NCI-H146 (cell line): ENCODE measurements at regions not wholly inside any gene's neighbourhood (a gene's known extent, or its start where the extent isn't known, plus 50 kb on each side); places are given as distances from the start of the nearest gene placed in this dataset.
"Not testable (repeated sequence)": the region's sequence is repeated elsewhere in the genome, so short reads cannot be mapped to it uniquely, and the experiment has no call there.

Experiments
- DNase-seq: peaks from one replicate; lab custom pipeline; 2025; lab: John Stamatoyannopoulos, UW

DNA sequence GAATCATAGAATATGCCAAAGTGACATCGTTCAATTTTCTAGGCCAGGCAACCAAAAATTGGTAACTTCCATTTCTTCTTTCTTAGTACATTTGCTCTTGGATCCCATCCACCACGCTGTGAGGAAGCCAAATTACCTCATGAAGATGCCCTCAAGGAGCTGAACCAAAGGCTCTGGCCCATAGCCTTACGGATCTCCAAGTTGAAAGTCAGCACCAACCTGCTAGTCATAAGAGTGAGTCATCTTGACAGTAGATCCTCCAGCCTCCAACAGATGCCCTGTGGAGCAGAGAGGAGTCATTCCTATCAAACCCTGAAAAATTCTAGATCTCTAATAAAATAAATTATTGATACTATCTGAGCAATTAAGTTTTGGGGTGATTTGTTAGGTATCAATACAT, 322.5 kb upstream of the COL8A1 start:
- no peak for DNase-seq

DNA sequence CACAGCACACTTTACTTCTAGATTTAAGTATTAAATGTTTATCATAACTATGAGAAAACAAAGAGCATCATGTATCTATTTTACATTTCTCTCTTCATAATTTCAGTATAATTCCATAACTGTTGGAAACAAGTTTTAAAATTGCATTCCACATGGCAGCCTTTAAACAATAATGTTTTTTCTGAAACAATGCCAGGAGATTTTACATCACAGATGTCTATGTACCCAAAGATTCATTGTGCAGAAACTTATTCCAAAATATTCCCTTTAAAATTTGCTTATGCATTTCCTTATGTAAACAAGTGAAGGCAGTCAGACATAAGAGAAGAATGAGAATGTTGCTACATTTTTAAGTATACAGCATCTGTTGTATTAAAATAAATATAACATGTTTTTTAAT, 324.9 kb upstream of the COL8A1 start:
- DNase-seq, result no peak

DNA sequence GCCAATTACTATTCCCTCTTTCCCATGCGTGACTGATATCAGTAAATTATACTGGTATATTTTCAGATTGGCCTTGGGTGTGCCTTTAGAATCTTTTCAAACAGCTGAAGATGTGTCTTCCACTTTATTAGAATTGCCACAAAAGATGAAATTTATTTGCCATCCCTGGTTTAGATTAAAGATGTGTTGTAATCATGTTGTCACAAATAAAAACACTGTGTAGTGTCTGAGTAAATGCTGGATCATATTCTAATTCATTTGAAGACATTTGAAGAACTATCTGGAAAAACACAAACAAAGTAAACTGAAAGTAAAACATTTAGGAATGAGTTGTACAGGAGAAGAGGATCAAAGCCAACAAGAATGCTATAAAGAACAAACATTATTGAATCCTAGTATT, 339.7 kb upstream of the COL8A1 start:
- DNase-seq, result no peak

DNA sequence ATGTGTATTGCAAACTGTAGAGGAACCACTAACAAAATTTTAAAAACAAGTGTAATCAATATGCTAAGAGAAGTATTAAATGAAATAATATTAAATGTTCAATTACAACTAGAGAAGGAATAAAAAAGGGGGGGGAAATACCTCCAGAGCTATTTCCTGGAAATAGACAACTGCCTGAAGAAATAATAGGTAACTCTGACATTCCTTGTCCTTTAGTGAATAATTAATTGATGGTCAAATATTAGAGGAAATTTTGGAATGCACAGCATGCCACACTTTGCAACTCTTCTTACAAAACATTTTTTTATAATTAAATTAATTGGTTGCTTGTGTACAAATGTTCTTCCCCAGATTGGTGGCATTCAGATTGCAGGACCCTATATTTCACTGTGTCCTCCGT, 342.6 kb upstream of the COL8A1 start:
- no peak for DNase-seq

DNA sequence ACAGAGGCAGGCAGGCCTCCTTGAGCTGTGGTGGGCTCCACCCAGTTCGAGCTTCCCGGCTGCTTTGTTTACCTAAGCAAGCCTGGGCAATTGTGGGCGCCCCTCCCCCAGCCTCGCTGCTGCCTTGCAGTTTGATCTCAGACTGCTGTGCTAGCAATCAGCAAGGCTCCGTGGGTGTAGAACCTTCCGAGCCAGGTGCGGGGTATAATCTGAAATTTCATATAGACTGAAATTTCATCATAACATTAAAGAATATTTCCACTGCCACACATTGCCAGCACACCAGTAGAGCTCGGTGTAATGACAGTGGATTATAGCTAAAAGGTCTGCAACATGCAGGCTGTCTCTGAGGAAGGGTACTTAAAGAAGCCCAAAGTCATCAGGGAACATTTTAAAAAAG, 344.3 kb upstream of the COL8A1 start:
- DNase-seq, result not testable (repeated sequence)

DNA sequence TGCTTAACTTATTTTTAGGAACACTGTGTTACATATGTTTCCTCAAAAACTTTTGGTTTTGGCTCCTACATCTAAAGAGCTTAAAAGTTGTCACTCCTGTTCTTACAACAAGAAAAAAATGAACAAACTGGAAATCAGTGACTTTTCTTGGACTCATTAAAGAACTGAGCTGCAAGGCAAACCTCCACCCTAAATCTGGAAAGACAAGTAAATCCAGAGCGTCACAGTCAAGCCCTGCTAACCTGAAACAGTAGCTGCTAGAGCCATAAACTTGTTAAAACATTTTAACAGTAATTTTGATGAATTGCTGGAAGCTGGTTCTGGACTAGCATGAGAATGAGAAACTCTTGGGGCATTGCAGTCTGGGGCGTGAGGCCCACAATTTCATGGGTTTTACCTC, 350.5 kb upstream of the COL8A1 start:
- DNase-seq, result no peak

DNA sequence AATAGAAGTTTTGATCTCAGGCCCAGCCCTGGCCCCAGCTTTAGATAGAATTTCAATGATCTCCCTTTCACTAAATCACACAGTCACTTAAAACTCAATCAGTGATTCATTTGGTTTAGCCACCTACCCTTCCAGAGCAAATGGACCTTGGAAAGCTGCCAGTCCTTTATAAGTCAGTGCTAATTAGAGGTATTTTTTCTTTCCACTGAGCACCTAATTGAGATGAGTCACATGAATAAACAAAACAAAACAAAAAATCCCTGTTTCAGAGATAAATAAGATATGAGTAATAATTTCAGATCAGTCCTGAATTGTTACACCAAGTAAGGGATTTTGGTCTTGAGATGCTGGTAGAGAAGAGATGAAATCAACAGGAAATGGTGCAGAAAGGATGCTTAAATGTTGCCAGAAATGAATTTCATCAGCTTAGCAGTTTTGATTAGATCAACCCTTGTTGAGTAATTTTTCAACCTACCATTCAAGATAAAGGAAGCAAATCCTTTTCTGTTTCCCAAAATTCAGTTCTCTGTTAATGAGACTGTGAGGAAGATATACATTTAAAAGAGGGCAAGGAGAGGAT, 352.0 kb upstream of the COL8A1 start:
- DNase-seq, result no peak

DNA sequence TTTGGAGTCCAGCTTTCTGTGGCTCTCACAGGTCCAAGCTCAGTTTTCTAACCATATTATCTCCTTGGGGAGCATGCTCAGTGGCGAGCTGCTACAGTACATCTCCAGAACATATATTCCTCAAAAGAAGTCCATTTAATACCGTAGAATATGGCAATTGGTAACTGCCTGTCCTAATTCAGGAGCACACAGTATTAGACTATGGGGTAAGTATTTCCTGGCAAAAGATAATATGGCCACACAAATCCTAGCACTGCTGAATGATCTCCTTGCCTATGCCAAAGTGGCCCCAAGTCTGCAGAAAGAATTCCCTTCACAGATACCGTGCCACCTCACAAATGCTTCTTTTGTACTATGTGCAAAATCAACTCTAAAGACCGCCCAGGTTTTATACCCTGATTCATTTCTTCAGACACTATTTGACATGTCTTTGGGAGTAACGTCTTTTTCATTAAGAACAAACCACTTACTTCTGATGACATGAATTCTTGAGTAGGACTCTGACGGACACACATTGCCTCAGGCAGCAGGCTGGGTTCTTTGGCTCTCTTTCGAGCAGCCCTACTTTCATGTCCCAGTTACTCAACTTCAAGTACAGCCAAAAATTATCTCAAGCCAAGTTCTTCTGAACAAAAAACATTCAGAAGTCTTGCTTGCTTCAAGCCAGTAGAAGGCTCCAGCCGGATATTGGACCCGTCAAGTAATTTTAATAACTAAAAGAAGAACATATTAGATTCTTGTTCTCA, 368.3 kb upstream of the DCBLD2 start:
- DNase-seq, result no peak

DNA sequence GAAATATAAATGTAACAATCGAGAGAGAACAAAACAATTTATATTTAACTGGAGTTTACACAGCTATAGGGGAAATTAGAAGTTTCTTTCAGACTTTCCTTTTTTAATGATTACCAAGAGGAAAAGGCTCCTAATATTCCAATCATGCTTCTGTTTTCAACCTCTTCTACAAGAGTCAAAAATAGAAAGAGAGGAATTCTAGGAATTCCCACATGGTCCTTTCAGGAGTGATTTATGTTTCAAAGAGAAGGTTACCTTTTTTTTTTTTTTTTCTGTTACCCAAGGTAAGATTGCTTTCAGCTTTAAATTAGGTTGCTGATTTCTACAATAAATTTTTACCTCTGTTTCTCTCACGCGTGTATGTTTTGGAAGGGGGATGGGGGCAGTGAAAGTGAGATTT, 355.3 kb upstream of the DCBLD2 start:
- DNase-seq, result no peak

DNA sequence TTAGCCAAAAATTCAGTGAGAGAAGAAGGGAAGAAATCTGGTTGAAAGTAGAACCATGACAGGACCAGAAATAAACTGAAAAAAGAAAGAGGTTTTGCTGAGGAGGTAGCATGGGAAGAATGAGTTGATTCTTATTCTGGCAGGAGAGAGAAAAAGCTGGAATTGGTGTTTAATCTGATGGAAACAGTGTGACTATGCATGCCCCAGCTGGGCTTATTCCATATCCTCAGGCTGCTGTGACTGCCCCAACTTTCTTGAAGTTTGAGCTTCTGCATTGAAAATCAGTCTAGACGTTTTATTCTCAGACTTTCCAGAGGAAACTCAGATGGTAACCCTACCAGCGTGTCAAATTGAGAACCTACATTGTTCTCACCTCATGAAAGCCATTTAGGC, 352.5 kb upstream of the DCBLD2 start:
- DNase-seq, result no peak

DNA sequence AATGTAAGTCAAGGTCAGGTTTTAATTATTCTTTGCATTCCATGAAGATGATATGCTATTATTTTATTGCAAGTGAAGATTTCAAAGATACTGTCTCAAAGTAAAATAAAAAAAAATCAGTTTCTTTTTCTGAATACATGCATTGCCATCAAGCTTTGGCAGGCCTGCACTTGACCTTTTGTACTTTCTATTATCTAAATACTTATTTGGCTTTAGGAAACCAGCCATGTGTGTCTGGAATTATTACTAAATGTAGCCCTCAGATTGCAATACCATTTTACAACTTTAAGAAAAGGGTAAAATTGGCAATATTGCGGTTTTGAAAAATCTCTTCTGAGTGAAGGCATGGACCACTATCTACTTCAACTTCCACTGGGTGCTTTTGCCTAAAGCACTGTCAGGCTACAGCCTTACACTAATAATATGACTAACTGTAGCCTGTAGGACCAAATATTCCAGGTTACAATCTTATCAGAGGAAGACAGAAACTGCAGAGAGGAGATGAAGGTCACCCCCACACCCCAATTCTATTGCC, 349.4 kb upstream of the DCBLD2 start:
- DNase-seq, result no peak

DNA sequence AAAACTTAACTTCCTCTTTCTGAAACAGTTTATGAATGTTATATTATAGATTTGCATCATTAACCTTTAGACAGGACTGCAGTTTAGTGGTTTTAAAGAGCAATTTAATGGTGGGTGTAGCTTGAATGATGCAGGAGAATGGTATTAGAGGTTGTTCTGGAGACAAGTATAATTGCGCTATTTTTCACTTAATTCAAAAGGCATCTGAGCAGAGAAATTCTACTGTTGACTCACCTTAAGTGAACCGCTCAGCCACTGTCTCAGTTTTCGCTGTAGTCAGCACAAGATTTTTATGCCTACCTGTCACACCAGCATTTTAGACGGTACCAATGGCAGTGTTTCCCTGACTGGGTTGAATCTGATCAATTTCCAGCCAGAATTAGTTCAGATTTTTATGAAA, 348.8 kb upstream of the DCBLD2 start:
- DNase-seq, result no peak

DNA sequence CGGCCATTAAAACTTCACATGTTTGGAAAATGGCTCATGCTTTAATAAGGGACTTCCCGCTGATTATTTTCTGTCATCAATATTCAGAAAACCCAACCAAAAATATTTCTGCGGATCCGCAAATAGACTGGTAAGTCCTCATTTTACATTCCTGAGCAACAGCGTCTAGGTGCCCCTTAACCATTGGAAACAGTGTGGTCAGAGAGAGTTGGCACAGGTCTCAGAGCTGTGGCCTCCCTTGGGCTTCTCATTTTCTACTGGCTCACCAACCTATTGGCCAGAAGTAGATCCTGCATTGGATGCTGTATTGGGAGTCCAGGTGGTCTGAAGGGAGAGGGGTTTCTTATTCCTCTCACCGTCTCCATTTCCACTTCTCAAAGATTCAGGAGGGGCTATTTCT, 348.1 kb upstream of the DCBLD2 start:
- DNase-seq, result no peak

DNA sequence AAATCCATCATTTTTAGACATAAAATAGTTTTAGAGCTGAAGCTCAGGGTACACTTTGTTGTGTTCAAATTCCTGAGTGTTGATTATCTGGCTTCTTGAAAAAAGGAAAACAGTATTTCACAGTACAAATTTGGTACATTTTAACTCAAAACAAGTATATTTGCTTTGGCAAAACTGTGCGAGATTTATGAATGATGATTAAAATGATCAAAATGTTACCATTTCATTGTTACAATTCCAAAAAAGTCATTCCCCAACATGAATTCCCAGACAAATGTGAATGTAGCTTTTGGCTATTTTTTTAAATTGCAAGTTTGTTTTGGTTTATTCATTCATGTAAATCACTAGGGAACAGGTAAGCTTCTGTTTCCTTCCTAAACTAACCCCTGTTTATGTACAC, 347.4 kb upstream of the DCBLD2 start:
- DNase-seq, result no peak

DNA sequence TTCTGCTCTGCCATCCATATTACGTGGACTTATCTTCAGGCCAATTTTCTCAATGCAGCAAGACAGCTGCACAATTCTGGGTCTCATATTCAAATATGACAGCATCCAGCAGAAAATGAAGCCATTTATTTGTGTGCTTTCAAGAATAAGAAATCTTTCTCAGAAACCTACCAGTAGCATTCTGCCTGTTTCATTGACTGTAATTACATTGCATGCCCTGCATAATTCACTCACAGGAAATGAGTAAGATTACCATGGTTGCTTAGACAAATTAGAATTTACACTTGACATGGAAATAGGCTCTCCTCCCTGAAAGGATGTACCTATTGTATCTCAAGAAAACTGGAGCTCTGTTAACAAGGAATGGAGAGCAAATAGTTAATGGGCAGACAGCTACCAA, 346.6 kb upstream of the DCBLD2 start:
- no peak for DNase-seq

DNA sequence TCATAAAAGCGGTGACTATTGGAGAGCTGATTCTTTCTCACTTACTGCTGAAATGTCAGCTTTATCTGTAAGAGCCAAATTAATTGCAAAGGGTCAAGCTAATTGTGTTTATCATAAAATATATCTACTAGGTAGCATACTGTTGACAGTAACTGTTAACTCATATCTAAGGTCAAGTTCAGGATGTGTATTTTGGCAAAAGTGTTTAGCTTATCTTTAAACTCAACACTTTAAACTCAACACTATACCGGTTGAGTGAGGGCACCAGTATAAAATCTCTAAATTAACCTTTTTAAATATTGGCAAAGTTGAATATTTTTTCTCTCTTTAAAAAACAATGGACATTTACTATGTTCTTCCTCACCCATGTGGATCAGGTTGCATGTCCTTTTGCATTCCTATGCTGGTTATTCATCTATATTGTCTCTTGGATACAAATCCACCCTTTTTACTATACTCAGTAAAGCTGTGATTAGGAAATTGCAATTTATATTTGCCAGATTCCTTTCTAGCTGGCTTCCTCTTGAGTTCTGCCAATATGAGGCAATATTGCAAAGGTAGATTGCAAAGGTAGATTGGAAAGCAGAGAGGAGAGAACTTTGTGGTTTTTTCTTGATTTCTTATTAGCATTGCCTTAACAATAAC, 344.6 kb upstream of the DCBLD2 start:
- no peak for DNase-seq

DNA sequence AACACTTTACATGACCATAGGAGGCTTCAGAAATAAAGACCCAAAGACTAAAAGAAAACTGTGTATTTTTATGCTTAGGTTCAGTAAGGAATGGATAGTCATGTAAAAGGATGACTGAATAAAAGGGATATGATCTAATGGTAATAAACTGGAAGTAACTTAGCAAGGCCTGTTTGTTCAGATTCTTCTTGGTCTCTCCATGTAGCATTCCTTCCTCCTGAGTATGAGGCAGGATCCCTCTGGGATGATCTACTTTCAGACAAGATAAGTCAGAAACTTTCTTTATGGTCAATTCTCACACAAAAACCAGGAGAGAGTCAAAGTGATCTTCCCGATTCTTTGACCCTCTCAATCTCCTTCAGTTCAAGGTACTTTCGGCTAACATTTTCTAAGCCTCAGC, 340.8 kb upstream of the DCBLD2 start:
- DNase-seq, result no peak

DNA sequence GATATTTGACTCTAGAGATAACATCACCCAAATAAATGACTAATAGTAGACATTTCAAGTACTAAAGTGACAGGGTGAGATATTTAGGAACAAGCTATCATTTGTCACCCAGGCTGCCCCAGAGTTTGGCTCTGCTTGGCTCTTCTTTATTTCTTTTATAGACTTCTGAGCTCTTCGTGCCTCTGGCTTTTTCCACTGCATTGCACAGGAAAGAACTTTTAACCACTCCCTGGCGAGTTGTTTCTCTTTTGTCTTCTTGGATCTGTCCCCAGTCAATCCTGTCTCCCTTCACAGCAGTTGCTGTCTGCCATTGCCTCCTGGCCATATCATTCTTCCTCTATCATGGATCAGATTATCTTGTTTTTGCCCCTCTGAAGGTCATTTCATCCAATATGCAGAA, 339.2 kb upstream of the DCBLD2 start:
- DNase-seq, result no peak

DNA sequence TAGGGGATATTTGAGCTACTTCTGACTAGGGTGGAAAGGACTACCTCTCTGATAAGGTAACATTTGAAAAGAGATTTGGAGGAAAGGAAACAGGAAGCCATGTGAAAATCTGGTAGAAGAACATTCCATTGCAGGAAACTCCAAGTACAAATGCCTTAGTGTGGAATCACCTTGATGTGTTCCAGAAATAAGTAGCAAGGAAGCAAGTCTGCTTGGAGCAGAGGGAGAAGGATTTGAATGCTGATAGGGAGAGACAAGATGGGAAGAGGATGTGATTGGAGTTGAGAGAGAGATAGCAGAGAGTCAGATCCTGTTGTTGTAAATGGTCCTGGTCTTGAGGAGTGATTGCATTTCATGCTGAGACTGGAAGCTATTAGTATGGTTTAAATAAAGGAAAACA, 335.1 kb upstream of the DCBLD2 start:
- no peak for DNase-seq

DNA sequence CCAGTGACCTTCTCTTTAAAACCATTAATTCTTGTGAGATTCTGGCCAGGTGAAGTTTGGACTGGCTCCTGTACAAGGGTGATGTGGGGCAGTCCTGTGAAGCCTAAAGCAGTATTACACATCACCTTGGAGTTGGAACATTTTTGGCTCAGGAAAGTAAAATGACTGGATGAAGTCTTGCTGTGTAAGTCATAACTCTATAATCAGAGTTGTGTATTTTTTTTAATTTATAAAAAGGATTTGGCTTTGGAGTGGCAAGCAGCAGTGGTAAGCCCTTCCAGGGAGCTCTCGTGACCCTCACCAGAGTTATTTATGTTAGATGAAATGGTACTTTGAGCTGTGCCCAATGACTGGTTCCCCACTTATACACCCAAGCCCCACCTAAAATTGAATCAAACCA, 331.2 kb upstream of the DCBLD2 start:
- no peak for DNase-seq

DNA sequence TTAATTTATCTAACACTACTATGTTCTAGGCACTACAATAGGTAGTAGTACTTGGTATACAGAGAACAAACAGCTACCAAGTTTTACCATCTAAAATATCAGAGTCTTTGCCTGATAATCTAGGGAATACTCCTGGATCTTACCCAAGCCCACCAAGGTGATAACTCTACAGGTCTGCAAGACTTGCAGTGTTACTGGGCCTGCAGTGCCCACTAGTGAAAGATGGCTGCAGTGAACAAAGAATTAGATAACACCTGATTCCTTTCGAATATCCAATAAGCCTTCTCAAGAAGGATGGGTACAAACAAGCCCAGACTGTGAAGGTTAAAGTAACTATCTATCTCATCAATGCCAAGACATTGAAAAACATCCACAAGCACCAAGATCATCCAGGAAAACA, 317.0 kb upstream of the DCBLD2 start:
- no peak for DNase-seq

DNA sequence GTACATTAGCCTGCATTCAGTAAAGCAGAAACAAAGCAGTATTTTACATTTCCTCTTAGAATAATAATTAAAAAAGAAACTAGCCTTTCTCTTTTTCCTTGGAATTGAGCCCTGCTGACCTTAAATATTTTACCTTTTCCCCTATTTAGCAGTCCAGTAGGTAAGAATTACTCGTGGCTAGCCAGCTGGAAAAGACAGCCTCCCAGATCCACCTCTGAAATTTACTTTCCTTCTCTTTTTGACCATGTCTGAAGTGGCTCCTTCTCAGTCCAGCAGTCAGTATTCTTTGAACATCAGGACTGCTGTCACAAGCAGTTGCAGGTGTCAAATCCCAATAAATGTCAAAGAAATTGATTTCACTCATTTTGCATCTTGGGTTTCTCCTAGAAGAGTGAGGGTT, 311.5 kb upstream of the DCBLD2 start:
- DNase-seq, result no peak

DNA sequence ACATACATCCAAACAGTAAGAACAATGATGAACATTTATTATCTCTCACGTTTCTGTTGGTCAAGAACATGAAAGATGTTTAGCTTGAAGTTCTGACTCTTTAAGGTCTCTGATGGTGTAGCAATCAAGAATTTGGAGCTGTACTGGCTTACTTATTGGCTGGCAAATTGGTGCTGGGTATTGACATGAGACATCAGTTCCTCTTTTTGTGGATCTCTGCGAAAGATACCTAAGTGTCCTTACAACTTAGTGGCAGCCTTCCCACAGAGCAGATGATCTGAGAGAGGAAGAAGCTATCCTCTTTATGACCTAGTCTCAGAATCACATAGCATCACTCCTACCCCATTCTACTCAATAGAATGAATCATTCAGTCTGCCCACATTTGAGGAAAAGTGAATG, 309.8 kb upstream of the DCBLD2 start:
- DNase-seq, result no peak

DNA sequence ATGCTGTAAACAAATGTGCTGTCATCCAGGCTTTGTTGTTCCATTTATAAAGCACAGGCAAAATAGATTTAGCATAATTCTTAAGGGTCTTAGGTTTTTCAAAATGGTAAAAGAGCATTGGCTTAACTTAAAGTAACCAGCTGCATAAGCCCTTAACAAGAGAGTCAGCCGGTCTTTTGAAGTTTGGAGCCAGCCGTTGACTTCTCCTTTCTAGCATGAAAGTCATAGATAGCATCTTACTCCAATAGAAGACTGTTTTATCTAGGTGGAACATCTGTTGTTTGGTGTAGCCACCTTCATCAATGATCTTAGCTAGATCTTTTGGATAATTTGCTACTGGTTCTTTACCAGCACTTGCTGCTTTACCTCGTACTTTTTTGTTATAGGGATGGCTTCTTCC, 297.5 kb upstream of the DCBLD2 start:
- no peak for DNase-seq
